ENCODE measurements at regions not wholly inside any gene's neighbourhood (a gene's known extent, or its start where the extent isn't known, plus 50 kb on each side); places are given as distances from the start of the nearest gene placed in this dataset.

DNA sequence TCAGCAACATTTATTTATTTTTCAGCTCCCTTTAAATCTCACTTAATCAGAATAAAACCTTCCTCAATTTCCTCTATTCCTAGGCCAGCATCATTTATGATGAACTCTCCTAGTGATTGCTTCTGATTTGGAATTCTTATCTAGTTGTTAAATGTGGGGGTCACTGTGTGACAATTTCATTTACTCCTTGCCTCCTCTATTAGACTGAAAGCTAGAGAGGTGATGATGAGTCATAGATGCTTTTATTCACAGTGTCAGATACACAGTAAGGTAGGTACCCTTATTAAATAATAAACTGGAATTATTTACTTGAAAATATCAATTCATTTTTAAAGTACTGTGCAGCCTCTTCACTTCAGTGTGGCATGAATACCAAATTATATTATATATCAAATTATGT is 960.6 kb downstream of the MAT2B start:
- no peak for TF ChIP-seq EZH2 (IDR thresholded peaks at IDR 0.05; ENCODE audit: borderline replicate concordance, insufficient read depth, low read depth, low read length, poor library complexity, severe bottlenecking)
- TF ChIP-seq, protein P1, sequence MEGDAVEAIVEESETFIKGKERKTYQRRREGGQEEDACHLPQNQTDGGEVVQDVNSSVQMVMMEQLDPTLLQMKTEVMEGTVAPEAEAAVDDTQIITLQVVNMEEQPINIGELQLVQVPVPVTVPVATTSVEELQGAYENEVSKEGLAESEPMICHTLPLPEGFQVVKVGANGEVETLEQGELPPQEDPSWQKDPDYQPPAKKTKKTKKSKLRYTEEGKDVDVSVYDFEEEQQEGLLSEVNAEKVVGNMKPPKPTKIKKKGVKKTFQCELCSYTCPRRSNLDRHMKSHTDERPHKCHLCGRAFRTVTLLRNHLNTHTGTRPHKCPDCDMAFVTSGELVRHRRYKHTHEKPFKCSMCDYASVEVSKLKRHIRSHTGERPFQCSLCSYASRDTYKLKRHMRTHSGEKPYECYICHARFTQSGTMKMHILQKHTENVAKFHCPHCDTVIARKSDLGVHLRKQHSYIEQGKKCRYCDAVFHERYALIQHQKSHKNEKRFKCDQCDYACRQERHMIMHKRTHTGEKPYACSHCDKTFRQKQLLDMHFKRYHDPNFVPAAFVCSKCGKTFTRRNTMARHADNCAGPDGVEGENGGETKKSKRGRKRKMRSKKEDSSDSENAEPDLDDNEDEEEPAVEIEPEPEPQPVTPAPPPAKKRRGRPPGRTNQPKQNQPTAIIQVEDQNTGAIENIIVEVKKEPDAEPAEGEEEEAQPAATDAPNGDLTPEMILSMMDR (IDR thresholded peaks at IDR 0.05), result no peak
- H3K36me3 ChIP-seq (replicated peaks in 1 of 2; ENCODE audit: control extremely low read depth in 1 of 2, control insufficient read depth in 1 of 2, extremely low read depth in 1 of 2, insufficient read depth in 2 of 2, low read length in 1 of 2), result no peaks in the 10 kb centered on the region
- no peaks in the 10 kb centered on the region for H3K4me1 ChIP-seq (ENCODE audit: control insufficient read depth in 2 of 2, insufficient read depth in 2 of 2, low read length in 2 of 2)
- H2AFZ ChIP-seq (ENCODE audit: insufficient read depth, low read depth, low read length, poor library complexity, severe bottlenecking), result no peak overlapping the region
- H3K9ac ChIP-seq (ENCODE audit: low read length), result no peak overlapping the region
- no peak overlapping the region for H3K4me3 ChIP-seq (ENCODE audit: control extremely low read depth in 1 of 5, extremely low read depth in 1 of 5, insufficient read depth in 1 of 5, low read depth in 2 of 5, low read length in 4 of 5)
- POLR2A ChIA-PET, result no interaction called here
- Mint-ChIP-seq H3K4me1 (no peaks in the 10 kb centered on the region), H3K9me3 (ENCODE audit: insufficient read depth) (no peaks in the 10 kb centered on the region), H3K27me3 (no peaks in the 10 kb centered on the region), H3K4me3 (no peak overlapping the region), H3K27ac (no peak overlapping the region)
- intact Hi-C loops (cut with micrococcal nuclease), result no loop called here
- CTCF ChIA-PET, result no interaction called here
- DNase-seq (no peak), ATAC-seq (ENCODE audit: low read depth) (no peak)
- H4K20me1 ChIP-seq (ENCODE audit: control insufficient read depth, insufficient read depth, low read length, poor library complexity, severe bottlenecking), result no peaks in the 10 kb centered on the region
- H3K27ac ChIP-seq (ENCODE audit: low read length in 2 of 2), result no peak overlapping the region
- H3K27me3 ChIP-seq (replicated peaks in 1 of 4; ENCODE audit: control extremely low read depth in 1 of 4, control insufficient read depth in 3 of 4, insufficient read depth in 4 of 4, low read length in 3 of 4), result no peaks in the 10 kb centered on the region
- H3K4me2 ChIP-seq (replicated peaks; ENCODE audit: low read depth, low read length, poor library complexity, severe bottlenecking), result no peak overlapping the region
- H3K79me2 ChIP-seq (ENCODE audit: control insufficient read depth, insufficient read depth, low read length), result no peaks in the 10 kb centered on the region
- no peaks in the 10 kb centered on the region for H3K9me3 ChIP-seq (ENCODE audit: control extremely low read depth in 1 of 3, control insufficient read depth in 2 of 3, insufficient read depth in 1 of 3, low read length in 2 of 3)

- Histone ChIP-seq H3K36me3 (replicated peaks in 1 of 2; ENCODE audit: control extremely low read depth in 1 of 2, control insufficient read depth in 1 of 2, extremely low read depth in 1 of 2, insufficient read depth in 2 of 2, low read length in 1 of 2) (no peaks in the 10 kb centered on the region), H2AFZ (ENCODE audit: insufficient read depth, low read depth, low read length, poor library complexity, severe bottlenecking) (no peak overlapping the region), H3K27ac (ENCODE audit: low read length in 2 of 2) (no peak overlapping the region), H3K4me2 (replicated peaks; ENCODE audit: low read depth, low read length, poor library complexity, severe bottlenecking) (no peak overlapping the region), H3K4me3 (ENCODE audit: control extremely low read depth in 1 of 5, extremely low read depth in 1 of 5, insufficient read depth in 1 of 5, low read depth in 2 of 5, low read length in 4 of 5) (no peak overlapping the region), H3K9me3 (ENCODE audit: control extremely low read depth in 1 of 3, control insufficient read depth in 2 of 3, insufficient read depth in 1 of 3, low read length in 2 of 3) (no peaks in the 10 kb centered on the region), H4K20me1 (ENCODE audit: control insufficient read depth, insufficient read depth, low read length, poor library complexity, severe bottlenecking) (no peaks in the 10 kb centered on the region), H3K79me2 (ENCODE audit: control insufficient read depth, insufficient read depth, low read length) (no peaks in the 10 kb centered on the region), H3K9ac (ENCODE audit: low read length) (no peak overlapping the region), H3K4me1 (ENCODE audit: control insufficient read depth in 2 of 2, insufficient read depth in 2 of 2, low read length in 2 of 2) (no peaks in the 10 kb centered on the region), H3K27me3 (replicated peaks in 1 of 4; ENCODE audit: control extremely low read depth in 1 of 4, control insufficient read depth in 3 of 4, insufficient read depth in 4 of 4, low read length in 3 of 4) (no peaks in the 10 kb centered on the region)
- H3K9me3 Mint-ChIP-seq (ENCODE audit: insufficient read depth), result no peaks in the 10 kb centered on the region
- H3K4me1 Mint-ChIP-seq, result no peaks in the 10 kb centered on the region
- POLR2A ChIA-PET, result no interaction called here
- H3K27ac Mint-ChIP-seq, result no peak overlapping the region
- no peaks in the 10 kb centered on the region for H3K27me3 Mint-ChIP-seq
- WGBS (ENCODE audit: insufficient coverage), result no CpG with 5 or more reads among the region's 1 CpG
- no peak for DNase-seq
- H3K4me3 Mint-ChIP-seq, result no peak overlapping the region
- no peak for ATAC-seq (ENCODE audit: low read depth)
- intact Hi-C loops (cut with micrococcal nuclease), result no loop called here
- CTCF ChIA-PET, result no interaction called here
- TF ChIP-seq, protein P1 (IDR thresholded peaks at IDR 0.05), result no peak
- no peak for TF ChIP-seq EZH2 (IDR thresholded peaks at IDR 0.05; ENCODE audit: borderline replicate concordance, insufficient read depth, low read depth, low read length, poor library complexity, severe bottlenecking)
Measured at GRCh38 chr5:164470312-164470711, 964.9 kb downstream of the MAT2B start.
